ENCODE measurements at regions not wholly inside any gene's neighbourhood (a gene's known extent, or its start where the extent isn't known, plus 50 kb on each side); places are given as distances from the start of the nearest gene placed in this dataset.

- no peak overlapping the region for H3K9ac ChIP-seq (ENCODE audit: low read length)
- CTCF ChIA-PET: no interaction called here
- RAD21 ChIA-PET (ENCODE audit: low non-redundant PET in 1 of 2, low total read pairs in 2 of 2, uncharacterized antibody in 2 of 2, unreplicated experiment in 2 of 2): no interaction called here
Measured at GRCh38 chr15:91498749-91499062, 354.8 kb upstream of the SLCO3A1 start.

More at GRCh38 chr15:91498749-91499062, 354.8 kb upstream of the SLCO3A1 start:
- H2AFZ ChIP-seq (ENCODE audit: low read depth, low read length, poor library complexity, severe bottlenecking): no peak overlapping the region
- intact Hi-C loops (cut with micrococcal nuclease): no loop called here
- H3K9me3 ChIP-seq (ENCODE audit: control insufficient read depth in 1 of 2, insufficient read depth in 1 of 2, low read depth in 1 of 2, low read length in 2 of 2): no peaks in the 10 kb centered on the region
- DNase-seq (ENCODE audit: low read depth, low spot score): no peak
- H4K20me1 ChIP-seq (ENCODE audit: insufficient read depth): no peaks in the 10 kb centered on the region
- TF ChIP-seq YY1 (IDR thresholded peaks at IDR 0.05; ENCODE audit: extremely low read depth, insufficient replicate concordance, low read depth, low read length): no peak
- no peak for TF ChIP-seq ZBTB33 (IDR thresholded peaks at IDR 0.05; ENCODE audit: extremely low read depth, insufficient replicate concordance, low read length)
- no peak for TF ChIP-seq SRF (IDR thresholded peaks at IDR 0.05; ENCODE audit: low read depth)
- TF ChIP-seq REST (IDR thresholded peaks at IDR 0.05; ENCODE audit: low read depth): no peak
- no peak for TF ChIP-seq EZH2phosphoT487 (IDR thresholded peaks at IDR 0.05; ENCODE audit: borderline replicate concordance)
- no peak for TF ChIP-seq ZFX (IDR thresholded peaks at IDR 0.05)
- no peak for TF ChIP-seq POLR2A (IDR thresholded peaks at IDR 0.05; ENCODE audit: borderline replicate concordance, extremely low read depth, insufficient read depth, insufficient read length)
- TF ChIP-seq POLR2AphosphoS5 (IDR thresholded peaks at IDR 0.05; ENCODE audit: low read depth, low read length): no peak
- no peak for TF ChIP-seq ATF3 (IDR thresholded peaks at IDR 0.05)
- TF ChIP-seq JUND (IDR thresholded peaks at IDR 0.05): no peak
- no peak overlapping the region for H3K27ac ChIP-seq (ENCODE audit: low read depth, low read length)
- no peaks in the 10 kb centered on the region for H3K9me2 ChIP-seq (ENCODE audit: insufficient read depth)
- BruUV-seq (replicated peaks): no TSS peak
- H3K27me3 ChIP-seq (ENCODE audit: insufficient read depth, low read length): peaks cover 14% of the 10 kb centered on the region
- no peaks in the 10 kb centered on the region for H3K4me1 ChIP-seq (ENCODE audit: control insufficient read depth in 1 of 2, insufficient read depth in 2 of 2, low read length in 2 of 2)
- no peaks in the 10 kb centered on the region for H3K79me2 ChIP-seq (ENCODE audit: insufficient read depth, low read length)
- no peak overlapping the region for H3K4me3 ChIP-seq (replicated peaks in 1 of 2; ENCODE audit: low read depth in 1 of 2, low read length in 2 of 2)
- H3K4me2 ChIP-seq (ENCODE audit: low read length): no peak overlapping the region
- POLR2A ChIA-PET: no interaction called here
- ATAC-seq: no peak
- H3K36me3 ChIP-seq (ENCODE audit: control insufficient read depth in 1 of 2, insufficient read depth in 2 of 2, low read length in 2 of 2): no peaks in the 10 kb centered on the region

Measured in HCT116 (cell line).